ENCODE measurements at regions not wholly inside any gene's neighbourhood (a gene's known extent, or its start where the extent isn't known, plus 50 kb on each side); places are given as distances from the start of the nearest gene placed in this dataset.

- Histone ChIP-seq H4K8ac (ENCODE audit: extremely low read depth, insufficient read depth, low read length) (no peak overlapping the region), H3K4me2 (ENCODE audit: insufficient read depth in 1 of 2, low read depth in 2 of 2, low read length in 2 of 2) (no peak overlapping the region), H3K27ac (ENCODE audit: low read depth, low read length) (no peak overlapping the region), H3K4me3 (ENCODE audit: extremely low read depth in 1 of 4, insufficient read depth in 2 of 4, low read depth in 3 of 4, low read length in 4 of 4) (no peak overlapping the region), H3K4ac (replicated peaks; ENCODE audit: insufficient read length, low read depth, low read length) (no peak overlapping the region), H2BK12ac (ENCODE audit: low read depth, low read length) (no peak overlapping the region), H3K18ac (ENCODE audit: extremely low read depth, low read length) (no peak overlapping the region), H4K5ac (ENCODE audit: insufficient read length, low read depth, low read length) (no peak overlapping the region), H3K14ac (ENCODE audit: insufficient read length) (no peak overlapping the region), H4K20me1 (replicated peaks in 1 of 2; ENCODE audit: control insufficient read depth in 1 of 2, insufficient read depth in 2 of 2, low read length in 2 of 2) (no peaks in the 10 kb centered on the region), H3K4me1 (replicated peaks in 1 of 4; ENCODE audit: control insufficient read depth in 3 of 4, insufficient read depth in 4 of 4, low read length in 3 of 4) (no peaks in the 10 kb centered on the region), H4K91ac (replicated peaks; ENCODE audit: insufficient read length, low read length) (no peak overlapping the region), H3K79me2 (ENCODE audit: control insufficient read depth in 1 of 2, insufficient read depth in 2 of 2, low read length in 2 of 2) (no peaks in the 10 kb centered on the region), H2BK120ac (replicated peaks; ENCODE audit: low read depth, low read length) (no peak overlapping the region), H3K23ac (ENCODE audit: insufficient read length) (no peak overlapping the region), H2BK5ac (ENCODE audit: low read depth, low read length) (no peak overlapping the region), H2AFZ (ENCODE audit: low read length) (no peak overlapping the region), H3K36me3 (ENCODE audit: control insufficient read depth in 2 of 4, insufficient read depth in 4 of 4, low read length in 3 of 4) (no peaks in the 10 kb centered on the region), H3K9me3 (ENCODE audit: insufficient read depth in 2 of 2, low read depth in 1 of 2, low read length in 1 of 2) (no peaks in the 10 kb centered on the region), H3K56ac (replicated peaks; ENCODE audit: insufficient read length, low read depth, low read length) (no peak overlapping the region), H2BK20ac (ENCODE audit: low read length) (no peak overlapping the region), H3K23me2 (ENCODE audit: low read depth, low read length) (no peaks in the 10 kb centered on the region), H2AK5ac (ENCODE audit: low read depth, low read length) (no peak overlapping the region), H2BK15ac (ENCODE audit: low read length) (no peak overlapping the region), H3K27me3 (replicated peaks in 1 of 4; ENCODE audit: control insufficient read depth in 3 of 4, extremely low read depth in 1 of 4, insufficient read depth in 3 of 4, low read length in 3 of 4) (no peaks in the 10 kb centered on the region), H3K9ac (replicated peaks in 1 of 4; ENCODE audit: extremely low read depth in 1 of 4, low read depth in 3 of 4, low read length in 3 of 4) (no peak overlapping the region), H3K79me1 (ENCODE audit: low read depth, low read length) (no peaks in the 10 kb centered on the region)
- ChIA-PET POLR2A (ENCODE audit: partially characterized antibody) (no interaction called here), CTCF (ENCODE audit: partially characterized antibody) (no interaction called here)
- FAIRE-seq (no peak), DNase-seq (ENCODE audit: low read depth in 1 of 2, low spot score in 2 of 2) (no peak)
- 95% methylated on average over 3 of the region's 3 CpGs; no CpG with 5 or more reads in 1 of the 2 experiments for WGBS, 2 experiments (ENCODE audit: extremely low coverage in 1 of 2, insufficient coverage in 1 of 2, insufficient read length in 1 of 2, insufficient replicate concordance in 2 of 2, low coverage in 1 of 2, low lambda C conversion rate in 2 of 2, missing lambda C conversion rate in 1 of 2)
- no peak for TF ChIP-seq KDM5A (IDR thresholded peaks at IDR 0.05; ENCODE audit: low read length)
- no peak for TF ChIP-seq MAFK (IDR thresholded peaks at IDR 0.05; ENCODE audit: low read depth, low read length)
- no peak for TF ChIP-seq E2F6 (IDR thresholded peaks at IDR 0.05)
- TF ChIP-seq GTF2F1 (IDR thresholded peaks at IDR 0.05; ENCODE audit: borderline replicate concordance, low read depth, low read length) = no peak
- no peak for TF ChIP-seq KDM4A (IDR thresholded peaks at IDR 0.05; ENCODE audit: low read depth, low read length, severe bottlenecking)
- TF ChIP-seq SP2 (IDR thresholded peaks at IDR 0.05; ENCODE audit: low read length) = no peak
- no peak for TF ChIP-seq SRF (IDR thresholded peaks at IDR 0.05; ENCODE audit: low read depth, low read length)
- no peak for TF ChIP-seq GABPA (IDR thresholded peaks at IDR 0.05; ENCODE audit: borderline replicate concordance, insufficient read depth, low read length)
- TF ChIP-seq POLR2AphosphoS5 (IDR thresholded peaks at IDR 0.05; ENCODE audit: low read depth, low read length) = no peak
- no peak for TF ChIP-seq CBX5 (IDR thresholded peaks at IDR 0.05; ENCODE audit: low read depth, low read length)
- TF ChIP-seq BCL11A (IDR thresholded peaks at IDR 0.05; ENCODE audit: low read depth in 2 of 2, low read length in 2 of 2) = no peak
- TF ChIP-seq RBBP5 (IDR thresholded peaks at IDR 0.05; ENCODE audit: borderline replicate concordance, low read depth, low read length) = no peak
- no peak for TF ChIP-seq FOSL1 (IDR thresholded peaks at IDR 0.05; ENCODE audit: insufficient read depth, low read depth, low read length)
- no peak for TF ChIP-seq KDM1A (IDR thresholded peaks at IDR 0.05; ENCODE audit: borderline replicate concordance, low read length)
- no peak for TF ChIP-seq CBX8 (IDR thresholded peaks at IDR 0.05; ENCODE audit: borderline replicate concordance, low read depth, low read length)
- TF ChIP-seq BRCA1 (IDR thresholded peaks at IDR 0.05; ENCODE audit: low read depth, low read length) = no peak
These were observed 304.8 kb upstream of the STAC start for GRCh38 chr3:36075491-36075890.

Measured in H1 (cell line).